AG10803 (cell line): ENCODE measurements at regions not wholly inside any gene's neighbourhood (a gene's known extent, or its start where the extent isn't known, plus 50 kb on each side); places are given as distances from the start of the nearest gene placed in this dataset.

ENCODE experiments used
- DNase-seq: peaks from one replicate; pipeline ENCODE4 v3.0.0; 2010; ENCODE audit warnings: low read depth
- H3K4me3 ChIP-seq: 2 replicates; pipeline ENCODE4 v1.5.1; 2011; ENCODE audit warnings: mild to moderate bottlenecking, low read length, control low read depth
- TF ChIP-seq, protein P1 (sequence below): conservative IDR thresholded peaks from 2 replicates; pipeline ENCODE4 v1.5.1; 2011; ENCODE audit warnings: mild to moderate bottlenecking, low read length, control low read depth, inconsistent platforms

DNA sequence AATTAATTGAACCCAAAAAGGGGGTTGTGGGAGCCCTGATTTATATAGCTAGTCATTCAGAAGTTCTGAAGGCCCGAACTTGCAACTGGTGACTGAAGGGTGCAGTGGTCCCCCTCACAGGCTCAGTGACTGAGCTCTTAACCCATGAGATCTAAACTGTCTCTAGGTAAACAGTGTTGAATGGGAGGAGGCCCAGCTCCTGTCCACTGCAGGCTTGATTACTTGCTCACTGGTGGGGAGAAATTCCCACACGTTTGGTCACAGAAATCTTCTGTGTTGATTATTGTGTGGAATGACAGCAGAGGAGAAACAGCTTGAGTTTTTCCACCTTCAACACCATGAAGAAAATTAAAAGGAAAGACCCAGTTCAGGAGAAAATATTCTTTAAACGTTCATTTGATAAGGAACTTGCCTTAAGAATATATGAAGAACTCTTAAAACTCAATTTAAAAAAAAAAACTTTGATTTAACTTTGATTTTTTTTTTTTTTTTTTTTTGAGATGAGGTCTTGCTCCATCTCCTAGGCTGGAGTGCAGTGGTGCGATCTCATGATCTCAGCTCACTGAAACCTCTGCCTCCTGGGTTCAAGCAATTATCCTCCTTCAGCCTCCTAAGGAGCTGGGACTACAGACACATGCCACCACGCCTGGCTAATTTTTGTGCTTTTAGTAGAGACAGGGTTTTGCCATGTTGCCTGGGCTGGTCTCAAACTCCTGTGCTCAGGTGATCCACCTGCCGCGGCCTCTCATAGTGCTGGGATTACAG lies 249.3 kb downstream of the UQCRFS1 start:
- H3K4me3 ChIP-seq, result no peak overlapping the region
- DNase-seq, result peak; percentile 33
- TF ChIP-seq, protein P1, sequence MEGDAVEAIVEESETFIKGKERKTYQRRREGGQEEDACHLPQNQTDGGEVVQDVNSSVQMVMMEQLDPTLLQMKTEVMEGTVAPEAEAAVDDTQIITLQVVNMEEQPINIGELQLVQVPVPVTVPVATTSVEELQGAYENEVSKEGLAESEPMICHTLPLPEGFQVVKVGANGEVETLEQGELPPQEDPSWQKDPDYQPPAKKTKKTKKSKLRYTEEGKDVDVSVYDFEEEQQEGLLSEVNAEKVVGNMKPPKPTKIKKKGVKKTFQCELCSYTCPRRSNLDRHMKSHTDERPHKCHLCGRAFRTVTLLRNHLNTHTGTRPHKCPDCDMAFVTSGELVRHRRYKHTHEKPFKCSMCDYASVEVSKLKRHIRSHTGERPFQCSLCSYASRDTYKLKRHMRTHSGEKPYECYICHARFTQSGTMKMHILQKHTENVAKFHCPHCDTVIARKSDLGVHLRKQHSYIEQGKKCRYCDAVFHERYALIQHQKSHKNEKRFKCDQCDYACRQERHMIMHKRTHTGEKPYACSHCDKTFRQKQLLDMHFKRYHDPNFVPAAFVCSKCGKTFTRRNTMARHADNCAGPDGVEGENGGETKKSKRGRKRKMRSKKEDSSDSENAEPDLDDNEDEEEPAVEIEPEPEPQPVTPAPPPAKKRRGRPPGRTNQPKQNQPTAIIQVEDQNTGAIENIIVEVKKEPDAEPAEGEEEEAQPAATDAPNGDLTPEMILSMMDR, result no peak

DNA sequence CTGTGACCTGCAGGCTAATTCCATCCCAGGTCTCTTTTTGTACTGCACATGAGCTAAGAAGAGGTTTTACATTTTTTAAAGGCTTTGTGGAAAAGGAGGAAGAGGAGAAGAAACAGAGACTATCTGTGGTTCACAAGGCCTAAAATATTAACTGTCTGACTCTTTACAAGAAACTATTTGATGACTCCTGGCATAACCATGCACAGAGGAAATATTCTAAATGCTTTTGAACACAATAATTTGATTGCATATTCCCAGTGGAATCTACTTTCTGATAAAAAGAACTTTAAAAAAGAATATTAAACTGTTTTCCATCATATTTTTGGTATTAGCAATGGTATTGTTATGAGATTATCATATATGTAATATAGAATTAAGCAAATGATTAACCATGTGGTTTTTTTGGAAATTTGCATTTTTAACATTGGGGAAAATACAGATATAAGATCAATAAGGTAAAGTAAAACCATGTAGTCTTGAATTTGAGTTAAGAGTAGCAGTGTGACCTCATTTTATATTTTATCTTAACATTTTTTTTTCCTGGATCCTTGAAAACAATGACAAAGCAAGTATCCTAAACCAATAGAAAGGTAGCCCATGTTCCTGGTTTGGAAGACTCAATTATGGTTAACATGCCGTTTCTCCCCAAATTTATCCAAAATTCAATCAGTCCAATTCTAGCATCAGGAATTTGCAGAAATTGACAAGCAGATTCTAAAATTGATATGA lies 251.0 kb downstream of the UQCRFS1 start:
- peak; percentile 89 for DNase-seq
- H3K4me3 ChIP-seq, result no peak overlapping the region
- TF ChIP-seq, protein P1, result no peak

DNA sequence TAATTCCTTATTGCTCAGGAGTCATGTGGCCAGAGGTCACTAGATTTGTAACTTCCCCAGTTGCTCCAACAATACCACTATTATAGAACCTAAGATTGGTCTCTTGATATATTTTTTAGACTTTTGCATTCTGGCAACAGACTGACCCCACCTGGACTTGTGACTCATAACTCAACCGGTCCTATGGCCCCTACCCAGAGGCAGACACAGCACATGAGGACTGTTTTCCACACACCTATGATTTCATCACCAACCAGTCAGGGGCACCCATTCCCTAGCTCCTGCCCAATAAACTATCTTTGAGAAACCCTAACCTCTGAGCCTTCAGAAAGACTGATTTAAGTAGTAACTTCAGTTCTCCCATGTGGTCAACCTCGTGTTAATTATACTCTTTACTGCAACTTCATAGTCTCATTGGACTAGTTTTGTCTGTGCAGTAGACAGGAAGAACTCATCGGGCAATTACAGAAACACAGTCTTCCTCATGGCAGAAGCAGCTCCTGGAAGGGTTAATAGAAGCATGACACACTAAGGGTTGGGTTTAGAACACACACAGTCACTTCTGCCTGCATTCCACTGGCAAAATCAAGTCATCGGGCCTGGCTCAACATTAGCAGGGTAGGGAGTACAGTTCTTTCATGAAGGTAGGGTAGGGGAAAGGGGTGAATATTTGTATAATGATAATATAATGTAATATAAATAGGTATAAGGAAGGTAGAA lies 251.8 kb downstream of the UQCRFS1 start:
- peak; percentile 77 for DNase-seq
- no peak overlapping the region for H3K4me3 ChIP-seq
- TF ChIP-seq, protein P1, result no peak

DNA sequence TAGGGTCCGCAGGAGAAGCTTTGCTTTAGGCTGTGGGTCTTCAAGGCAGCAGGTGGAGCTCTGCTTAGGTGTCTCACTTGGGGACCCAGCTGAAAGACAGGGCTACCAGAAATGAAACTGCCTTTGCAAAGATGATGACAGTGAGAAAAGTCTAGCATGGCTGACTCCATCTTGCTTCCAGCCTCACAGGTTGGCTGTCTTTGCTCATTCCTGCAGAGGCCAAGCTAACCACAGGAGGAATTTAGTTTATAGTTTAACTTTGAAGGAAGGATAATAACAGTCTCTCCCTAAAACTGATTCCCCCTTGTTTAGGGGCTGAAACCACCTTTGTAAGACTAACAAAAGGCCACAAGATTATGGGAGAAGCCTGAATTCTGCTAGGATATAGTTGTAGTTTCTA lies 252.4 kb downstream of the UQCRFS1 start:
- DNase-seq, result no peak

DNA sequence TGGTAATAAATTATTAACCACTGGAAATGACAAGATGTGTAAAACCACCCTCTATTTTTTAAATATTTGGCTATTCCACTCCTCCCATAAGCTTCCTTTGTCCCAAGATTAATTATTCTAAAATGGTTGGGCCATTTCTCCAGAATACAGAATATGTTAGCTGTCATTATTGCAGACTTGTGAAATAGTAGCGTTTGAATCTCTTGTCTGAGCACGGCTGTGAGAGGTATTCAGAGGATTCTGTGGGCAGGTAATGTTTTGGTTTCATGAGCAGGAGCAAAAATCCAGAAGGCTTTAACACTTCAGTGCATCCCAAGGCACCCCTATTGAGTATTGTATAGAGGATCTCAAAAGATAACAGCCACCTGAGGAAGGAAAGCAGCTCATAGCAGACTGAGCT lies 256.0 kb downstream of the UQCRFS1 start:
- peak; percentile 59 for DNase-seq
- no peak overlapping the region for H3K4me3 ChIP-seq
- TF ChIP-seq, protein P1, result no peak

More for the DNA sequence above, 252.4 kb downstream of the UQCRFS1 start:
- TF ChIP-seq, protein P1, result no peak
- H3K4me3 ChIP-seq, result no peak overlapping the region

DNA sequence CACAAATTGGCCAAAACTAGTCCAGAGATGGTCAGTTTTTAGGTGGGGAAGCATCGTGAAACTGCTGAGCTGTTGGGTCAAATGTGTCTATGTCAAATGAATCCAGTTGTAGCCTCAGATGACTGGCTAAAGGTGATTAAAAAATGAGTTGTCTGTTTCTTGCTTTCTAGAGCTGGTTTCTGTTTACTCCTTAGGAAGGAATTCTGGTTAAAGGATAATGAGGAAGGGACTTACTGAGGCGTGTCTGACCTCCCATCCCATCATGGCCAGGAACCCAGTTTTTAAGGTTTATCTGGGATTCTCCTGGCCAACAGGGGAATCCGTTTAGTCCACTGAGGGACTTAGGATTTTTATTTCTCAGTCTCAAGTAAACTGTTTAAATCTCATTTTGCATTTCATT lies 256.5 kb downstream of the UQCRFS1 start:
- H3K4me3 ChIP-seq, result no peak overlapping the region
- TF ChIP-seq, protein P1, result no peak
- no peak for DNase-seq
